BE2C (cell line): ENCODE measurements at regions not wholly inside any gene's neighbourhood (a gene's known extent, or its start where the extent isn't known, plus 50 kb on each side); places are given as distances from the start of the nearest gene placed in this dataset.
"Not testable (repeated sequence)": the region's sequence is repeated elsewhere in the genome, so short reads cannot be mapped to it uniquely, and the experiment has no call there.

Experiments used
- DNase-seq: peaks from one replicate; pipeline ENCODE4 v3.0.0-alpha.2; 2020
- H3K27me3 ChIP-seq: fragments of 250-450 bp; sonication (Bioruptor Pico); 2 replicates; pipeline ENCODE4 v1.5.1; 2020; ENCODE audit warnings: mild to moderate bottlenecking
- H3K36me3 ChIP-seq: fragments of 250-450 bp; sonication (Bioruptor Pico); 2 replicates; pipeline ENCODE4 v1.5.1; 2020; ENCODE audit warnings: mild to moderate bottlenecking
- H3K4me1 ChIP-seq: fragments of 250-450 bp; sonication (Bioruptor Pico); 2 replicates; pipeline ENCODE4 v1.5.1; 2020
- H3K4me3 ChIP-seq: 2 replicates; pipeline ENCODE4 v1.5.1; 2011; ENCODE audit warnings: low read depth, low read length
- H3K9me3 ChIP-seq: fragments of 250-450 bp; sonication (Bioruptor Pico); 2 replicates; pipeline ENCODE4 v1.5.1; 2020
- TF ChIP-seq, protein P1 (sequence below): IDR thresholded peaks from 2 replicates; pipeline ENCODE4 v1.5.1; 2012; ENCODE audit warnings: mild to moderate bottlenecking, low read depth, low read length

DNA sequence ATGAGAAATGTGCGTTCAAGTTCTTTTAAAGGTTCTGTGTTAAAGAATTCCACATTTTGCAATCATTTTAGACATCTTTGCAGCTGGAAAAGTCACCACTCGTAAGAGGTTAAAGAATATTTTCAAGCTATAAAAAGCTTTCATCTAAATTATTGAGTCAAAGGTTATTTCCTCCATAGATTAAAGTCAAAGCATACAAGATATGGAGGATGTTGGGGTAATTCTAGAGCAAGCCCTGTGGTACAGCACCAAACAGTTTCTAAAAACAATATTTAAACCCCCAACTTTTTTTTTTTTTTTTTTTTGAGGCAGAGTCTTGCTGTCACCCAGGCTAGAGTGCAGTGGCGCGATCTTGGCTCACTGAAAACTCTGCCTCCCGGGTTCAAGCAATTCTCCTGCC lies 1299.8 kb upstream of the TMEM132C start:
- DNase-seq, result no peak
- H3K27me3 ChIP-seq, result no peaks in the 10 kb centered on the region
- TF ChIP-seq, protein P1, sequence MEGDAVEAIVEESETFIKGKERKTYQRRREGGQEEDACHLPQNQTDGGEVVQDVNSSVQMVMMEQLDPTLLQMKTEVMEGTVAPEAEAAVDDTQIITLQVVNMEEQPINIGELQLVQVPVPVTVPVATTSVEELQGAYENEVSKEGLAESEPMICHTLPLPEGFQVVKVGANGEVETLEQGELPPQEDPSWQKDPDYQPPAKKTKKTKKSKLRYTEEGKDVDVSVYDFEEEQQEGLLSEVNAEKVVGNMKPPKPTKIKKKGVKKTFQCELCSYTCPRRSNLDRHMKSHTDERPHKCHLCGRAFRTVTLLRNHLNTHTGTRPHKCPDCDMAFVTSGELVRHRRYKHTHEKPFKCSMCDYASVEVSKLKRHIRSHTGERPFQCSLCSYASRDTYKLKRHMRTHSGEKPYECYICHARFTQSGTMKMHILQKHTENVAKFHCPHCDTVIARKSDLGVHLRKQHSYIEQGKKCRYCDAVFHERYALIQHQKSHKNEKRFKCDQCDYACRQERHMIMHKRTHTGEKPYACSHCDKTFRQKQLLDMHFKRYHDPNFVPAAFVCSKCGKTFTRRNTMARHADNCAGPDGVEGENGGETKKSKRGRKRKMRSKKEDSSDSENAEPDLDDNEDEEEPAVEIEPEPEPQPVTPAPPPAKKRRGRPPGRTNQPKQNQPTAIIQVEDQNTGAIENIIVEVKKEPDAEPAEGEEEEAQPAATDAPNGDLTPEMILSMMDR, result no peak

DNA sequence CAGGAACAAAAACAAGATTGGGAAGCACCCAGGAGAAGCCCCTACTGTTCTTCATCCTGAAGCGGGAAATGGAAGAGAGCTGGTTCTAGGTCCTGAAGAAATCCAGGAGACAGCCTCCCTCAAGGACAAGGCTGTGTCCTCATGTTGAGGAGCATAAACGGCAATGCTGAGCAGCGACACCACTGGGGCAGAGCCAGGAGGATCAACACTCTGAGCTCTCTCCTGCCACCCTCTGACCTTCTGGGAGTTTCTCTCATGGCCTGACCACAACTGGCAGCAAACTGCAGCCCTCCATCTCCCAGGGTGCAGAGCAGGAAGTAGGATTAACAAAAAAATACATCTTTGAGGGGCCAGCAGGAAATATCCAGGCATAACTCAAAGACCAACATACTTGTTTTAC lies 1292.2 kb upstream of the TMEM132C start:
- no peaks in the 10 kb centered on the region for H3K9me3 ChIP-seq
- no peaks in the 10 kb centered on the region for H3K36me3 ChIP-seq
- DNase-seq, result no peak
- no peaks in the 10 kb centered on the region for H3K27me3 ChIP-seq
- no peak overlapping the region for H3K4me3 ChIP-seq
- TF ChIP-seq, protein P1, result no peak
- no peaks in the 10 kb centered on the region for H3K4me1 ChIP-seq

More for the DNA sequence above, 1299.8 kb upstream of the TMEM132C start:
- H3K9me3 ChIP-seq, result no peaks in the 10 kb centered on the region
- no peaks in the 10 kb centered on the region for H3K36me3 ChIP-seq
- no peaks in the 10 kb centered on the region for H3K4me1 ChIP-seq
- H3K4me3 ChIP-seq, result no peak overlapping the region

DNA sequence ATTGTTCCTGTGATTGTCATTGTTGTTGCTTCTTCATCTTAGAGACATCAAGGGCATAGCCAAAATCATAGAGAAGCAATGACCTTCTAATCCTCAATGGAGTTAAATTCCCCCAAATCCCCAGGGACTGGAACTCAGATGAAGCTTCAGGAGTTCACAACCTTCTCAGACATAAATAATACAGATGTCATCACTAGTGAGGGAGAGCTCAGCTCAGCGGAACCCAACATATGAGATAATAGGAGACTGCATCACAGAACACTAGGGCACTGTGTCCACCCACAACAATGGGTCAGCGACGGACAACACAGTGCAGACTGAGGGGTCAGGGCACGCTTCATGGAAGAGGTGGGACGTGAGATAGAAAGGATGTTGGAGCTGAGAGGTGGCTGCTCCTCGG lies 1290.4 kb upstream of the TMEM132C start:
- H3K4me1 ChIP-seq, result no peaks in the 10 kb centered on the region
- TF ChIP-seq, protein P1, result no peak
- H3K9me3 ChIP-seq, result no peaks in the 10 kb centered on the region
- no peak overlapping the region for H3K4me3 ChIP-seq
- DNase-seq, result no peak
- no peaks in the 10 kb centered on the region for H3K27me3 ChIP-seq
- H3K36me3 ChIP-seq, result no peaks in the 10 kb centered on the region

DNA sequence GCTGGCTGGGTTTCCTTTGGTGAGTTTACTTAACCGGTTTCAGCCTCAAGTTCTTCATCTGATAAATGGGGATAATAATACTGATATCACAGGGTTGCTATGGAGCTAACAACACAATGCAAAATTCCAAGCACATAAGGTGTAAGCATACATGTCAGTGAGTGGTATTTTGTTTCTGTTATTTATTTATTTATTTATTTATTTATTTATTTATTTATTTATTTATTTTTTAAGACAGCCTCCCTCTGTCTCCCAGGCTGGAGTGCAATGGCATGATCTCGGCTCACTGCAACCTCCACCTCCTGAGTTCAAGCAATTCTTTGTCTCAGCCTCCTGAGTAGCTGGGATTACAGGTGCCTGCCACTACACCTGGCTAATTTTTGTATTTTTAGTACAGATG lies 1287.4 kb upstream of the TMEM132C start:
- H3K9me3 ChIP-seq, DNase-seq, H3K36me3 ChIP-seq, H3K4me3 ChIP-seq, H3K4me1 ChIP-seq, H3K27me3 ChIP-seq: not testable (repeated sequence)

DNA sequence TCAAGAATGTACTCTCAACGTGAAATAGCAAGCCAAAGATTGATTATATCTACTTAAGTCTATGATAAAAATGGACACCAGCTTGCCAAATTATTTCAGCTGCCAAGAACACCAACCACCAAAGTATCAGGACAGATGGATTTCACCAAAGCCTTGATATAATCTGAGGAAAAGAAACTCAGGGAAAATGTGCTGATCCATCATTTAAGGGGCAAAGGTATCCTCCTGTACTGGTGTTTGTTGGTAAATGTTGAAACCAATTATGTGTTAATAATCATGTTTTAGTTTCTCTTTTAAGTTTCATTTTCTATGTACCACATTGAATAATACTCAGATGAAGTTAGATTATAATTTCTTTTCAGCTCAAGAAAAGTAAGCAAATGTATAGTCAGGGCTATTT lies 1284.3 kb upstream of the TMEM132C start:
- no peak for DNase-seq
- no peaks in the 10 kb centered on the region for H3K27me3 ChIP-seq
- H3K9me3 ChIP-seq, result no peaks in the 10 kb centered on the region
- no peak overlapping the region for H3K4me3 ChIP-seq
- no peaks in the 10 kb centered on the region for H3K4me1 ChIP-seq
- TF ChIP-seq, protein P1, result no peak
- no peaks in the 10 kb centered on the region for H3K36me3 ChIP-seq

DNA sequence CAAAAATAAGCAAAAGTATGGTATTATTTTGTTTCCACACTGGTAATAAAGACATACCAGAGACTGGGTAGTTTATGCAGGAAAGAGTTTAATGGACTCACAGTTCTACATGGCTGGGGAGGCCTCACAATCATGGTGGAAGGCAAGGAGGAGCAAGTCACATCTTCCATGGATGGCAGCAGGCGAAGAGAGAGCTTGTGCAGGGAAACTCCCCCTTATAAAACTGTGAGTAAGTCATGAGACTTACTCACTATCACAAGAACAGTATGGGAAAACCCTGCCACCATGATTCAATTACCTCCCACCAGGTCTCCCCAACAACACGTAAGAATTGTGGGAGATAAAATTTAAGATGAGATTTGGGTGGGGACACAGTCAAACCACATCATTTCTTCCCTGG lies 1283.2 kb upstream of the TMEM132C start:
- H3K4me3 ChIP-seq, H3K27me3 ChIP-seq, DNase-seq, H3K36me3 ChIP-seq, H3K4me1 ChIP-seq, H3K9me3 ChIP-seq: not testable (repeated sequence)

DNA sequence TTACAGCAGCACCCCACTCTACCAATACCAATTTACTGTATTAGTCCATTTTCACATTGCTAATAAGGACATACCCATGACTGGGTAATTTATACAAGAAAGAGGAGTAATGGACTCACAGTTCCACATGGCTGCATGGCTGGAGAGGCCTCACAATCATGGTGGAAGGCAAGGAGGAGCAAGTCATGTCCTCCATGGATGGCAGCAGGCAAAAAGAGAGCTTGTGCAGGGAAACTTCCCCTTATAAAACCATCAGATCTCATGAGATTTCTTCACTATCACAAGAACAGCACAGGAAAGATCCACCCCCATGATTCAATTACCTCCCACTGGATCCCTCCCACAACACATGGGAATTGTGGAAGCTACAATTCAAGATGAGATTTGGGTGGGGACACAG lies 1281.3 kb upstream of the TMEM132C start:
- not testable (repeated sequence) for H3K9me3 ChIP-seq, H3K27me3 ChIP-seq, DNase-seq, H3K4me1 ChIP-seq, H3K4me3 ChIP-seq, H3K36me3 ChIP-seq

DNA sequence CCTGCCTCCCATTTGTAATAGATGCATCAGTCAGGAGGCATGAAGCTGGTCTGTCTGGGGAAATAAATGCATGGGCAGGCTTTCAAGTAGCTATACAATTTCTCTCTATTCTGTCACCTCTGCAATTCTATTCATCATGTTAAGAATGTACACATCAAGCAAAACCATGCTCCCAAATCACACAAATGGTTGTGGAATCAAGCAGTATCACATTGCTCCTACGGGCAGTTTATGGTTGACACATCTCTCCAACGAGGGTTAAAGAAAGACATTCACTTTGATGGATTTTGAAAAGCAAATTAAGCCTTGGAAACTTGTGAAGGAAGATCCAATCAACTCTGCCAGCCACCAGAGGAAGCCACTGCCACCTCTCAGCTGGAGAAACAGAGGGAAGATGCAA lies 1277.4 kb upstream of the TMEM132C start:
- DNase-seq, result no peak
- H3K4me1 ChIP-seq, result no peaks in the 10 kb centered on the region
- no peaks in the 10 kb centered on the region for H3K27me3 ChIP-seq
- no peak overlapping the region for H3K4me3 ChIP-seq
- no peaks in the 10 kb centered on the region; the same call in 1 of the 2 replicates for H3K9me3 ChIP-seq
- no peaks in the 10 kb centered on the region for H3K36me3 ChIP-seq
- TF ChIP-seq, protein P1, result no peak
